GM23248 (cell line): ENCODE measurements at regions not wholly inside any gene's neighbourhood (a gene's known extent, or its start where the extent isn't known, plus 50 kb on each side); places are given as distances from the start of the nearest gene placed in this dataset.

Source experiments
- EZH2 ChIP-seq: fragments of 200-600 bp; sonication (generic); IDR thresholded peaks from 2 replicates; pipeline ENCODE4 v1.6.1; 2018; ENCODE audit warnings: antibody characterized with exemption, mild to moderate bottlenecking; ENCODE audit not compliant: insufficient read depth, poor library complexity, severe bottlenecking
- EZH2phosphoT487 ChIP-seq: fragments of 200-600 bp; sonication (generic); IDR thresholded peaks from 2 replicates; pipeline ENCODE4 v1.6.1; 2018; ENCODE audit warnings: antibody characterized with exemption, moderate library complexity, mild to moderate bottlenecking, low read depth; ENCODE audit not compliant: insufficient read depth

DNA sequence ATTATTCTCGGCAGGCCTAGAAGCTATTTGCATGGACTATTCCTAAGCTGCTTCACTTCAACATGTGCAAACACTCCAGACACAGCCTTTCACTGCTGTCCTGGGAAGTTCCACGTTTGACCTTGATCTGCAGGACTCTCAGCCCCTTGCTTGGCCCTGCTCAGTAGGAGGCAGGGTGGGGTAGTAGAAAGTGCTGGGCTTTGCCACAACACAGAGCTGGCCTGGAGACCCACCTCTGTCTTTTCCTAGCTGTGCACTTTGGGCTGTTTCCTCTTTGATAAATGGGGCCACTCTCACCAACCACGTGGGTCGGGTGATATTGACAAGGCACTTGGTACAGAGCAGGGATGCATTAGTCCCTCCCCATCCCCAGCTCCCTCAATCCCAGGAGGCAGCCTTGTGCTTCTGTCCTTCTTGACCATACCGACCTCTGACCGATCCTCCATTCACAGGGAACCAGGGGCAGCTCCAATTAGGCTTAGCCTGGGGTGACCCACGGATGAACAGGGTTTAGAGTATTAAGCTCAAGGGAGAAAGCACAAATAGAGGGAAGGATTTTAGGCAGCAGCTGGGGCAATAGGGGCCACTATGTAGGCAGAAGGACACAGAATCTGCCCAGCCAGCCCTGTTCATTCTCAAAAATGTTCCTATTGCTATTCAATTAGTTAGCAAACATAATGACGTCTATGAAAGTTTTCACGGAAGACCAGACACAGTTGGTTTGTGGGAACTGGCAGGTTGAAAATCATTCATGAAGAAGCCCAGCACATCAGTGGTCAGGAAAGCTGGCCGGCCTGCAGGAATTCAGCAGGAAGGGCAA lies 63.3 kb downstream of the SYNE3 start:
- TF ChIP-seq EZH2, result no peak
- TF ChIP-seq EZH2phosphoT487, result no peak
